ENCODE measurements at regions not wholly inside any gene's neighbourhood (a gene's known extent, or its start where the extent isn't known, plus 50 kb on each side); places are given as distances from the start of the nearest gene placed in this dataset.
A peak's percentile ranks its signal among the peaks of the same experiment; 100 is the strongest.

DNA sequence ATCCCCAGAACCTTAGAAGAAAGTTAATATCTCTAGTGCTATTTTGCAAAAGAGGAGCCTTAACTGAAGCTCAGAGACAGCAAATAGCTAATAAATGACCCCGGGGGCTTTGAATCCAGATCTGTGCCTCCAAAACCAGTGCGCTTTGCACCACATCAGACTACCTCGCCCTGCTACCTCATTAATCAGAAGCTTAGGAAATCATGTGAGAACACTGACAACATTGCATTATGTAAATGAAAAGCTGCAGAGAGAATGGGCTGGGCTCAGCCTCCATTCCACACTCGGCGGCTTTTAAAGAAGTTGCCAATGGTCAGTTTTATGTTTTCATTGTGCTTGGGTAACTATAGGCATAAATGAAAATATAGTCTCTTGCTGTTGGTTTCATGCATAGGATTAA is 54.0 kb upstream of the STMND1 start:
- Histone ChIP-seq H3K27ac (no peak overlapping the region), H3K36me3 (replicated peaks in 1 of 2) (no peaks in the 10 kb centered on the region), H3K4me1 (replicated peaks in 1 of 2) (peaks cover 0 to 3% of the 10 kb centered on the region in 2 donors), H3K4me3 (no peak overlapping the region), H3K27me3 (peaks cover 8% of the 10 kb centered on the region), H3K9me3 (replicated peaks in 1 of 3) (no peaks in the 10 kb centered on the region)
- intact Hi-C loops (cut with DNase I): no loop called here
- 76 to 84% (median 80%) methylated on average over 5 of the region's 5 CpGs for WGBS, 4 donors
- no peak for TF ChIP-seq POLR2A (IDR thresholded peaks at IDR 0.05)
- TF ChIP-seq, protein P1, sequence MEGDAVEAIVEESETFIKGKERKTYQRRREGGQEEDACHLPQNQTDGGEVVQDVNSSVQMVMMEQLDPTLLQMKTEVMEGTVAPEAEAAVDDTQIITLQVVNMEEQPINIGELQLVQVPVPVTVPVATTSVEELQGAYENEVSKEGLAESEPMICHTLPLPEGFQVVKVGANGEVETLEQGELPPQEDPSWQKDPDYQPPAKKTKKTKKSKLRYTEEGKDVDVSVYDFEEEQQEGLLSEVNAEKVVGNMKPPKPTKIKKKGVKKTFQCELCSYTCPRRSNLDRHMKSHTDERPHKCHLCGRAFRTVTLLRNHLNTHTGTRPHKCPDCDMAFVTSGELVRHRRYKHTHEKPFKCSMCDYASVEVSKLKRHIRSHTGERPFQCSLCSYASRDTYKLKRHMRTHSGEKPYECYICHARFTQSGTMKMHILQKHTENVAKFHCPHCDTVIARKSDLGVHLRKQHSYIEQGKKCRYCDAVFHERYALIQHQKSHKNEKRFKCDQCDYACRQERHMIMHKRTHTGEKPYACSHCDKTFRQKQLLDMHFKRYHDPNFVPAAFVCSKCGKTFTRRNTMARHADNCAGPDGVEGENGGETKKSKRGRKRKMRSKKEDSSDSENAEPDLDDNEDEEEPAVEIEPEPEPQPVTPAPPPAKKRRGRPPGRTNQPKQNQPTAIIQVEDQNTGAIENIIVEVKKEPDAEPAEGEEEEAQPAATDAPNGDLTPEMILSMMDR (IDR thresholded peaks at IDR 0.05): no peak
- DNase-seq: no peak

DNA sequence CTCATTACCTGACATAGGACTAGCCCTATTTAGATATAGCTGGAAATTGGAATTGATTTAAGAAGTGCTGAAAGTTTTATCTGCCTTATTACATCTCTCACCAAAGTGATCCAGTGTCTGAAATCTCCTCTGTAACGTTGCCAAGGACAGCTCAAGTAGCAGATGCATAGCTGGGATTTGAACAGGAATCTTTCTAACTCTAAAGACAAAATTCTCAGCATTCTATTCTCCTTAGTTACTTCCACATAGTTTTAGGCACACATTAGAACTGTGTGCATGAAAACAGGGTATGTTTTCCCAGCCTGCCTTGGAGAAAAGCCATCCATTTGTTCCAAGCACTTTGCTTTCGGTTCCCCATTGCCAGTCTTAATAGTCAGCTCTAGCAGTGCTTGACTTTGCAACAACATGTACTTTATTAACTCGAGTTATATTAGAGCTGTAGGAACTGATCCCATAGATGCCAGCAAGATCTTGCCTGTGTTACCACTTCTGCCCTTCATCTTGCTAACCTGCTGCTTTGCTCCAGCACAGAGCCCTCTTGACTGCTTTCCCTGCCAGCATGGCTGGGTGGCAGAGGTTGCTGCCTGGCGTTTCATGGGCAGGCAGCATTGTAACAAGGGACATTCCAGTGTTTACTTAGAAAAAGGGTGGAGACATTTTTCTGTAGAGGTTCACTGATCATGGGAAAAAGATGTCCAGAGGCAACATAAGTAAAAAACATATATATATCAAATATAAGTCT is 56.1 kb upstream of the STMND1 start:
- 37 to 60% (median 51%) methylated on average over 4 of the region's 4 CpGs for WGBS, 4 donors
- Histone ChIP-seq H3K4me3 (no peak overlapping the region), H3K27me3 (peaks cover 8% of the 10 kb centered on the region), H3K27ac (no peak overlapping the region), H3K36me3 (replicated peaks in 1 of 2) (no peaks in the 10 kb centered on the region), H3K4me1 (replicated peaks in 1 of 2) (peaks cover 0 to 7% of the 10 kb centered on the region in 2 donors), H3K9me3 (replicated peaks in 1 of 3) (no peaks in the 10 kb centered on the region)
- no peak for DNase-seq
- no peak for TF ChIP-seq POLR2A (IDR thresholded peaks at IDR 0.05)
- TF ChIP-seq, protein P1 (IDR thresholded peaks at IDR 0.05): no peak
- intact Hi-C loops (cut with DNase I): no loop called here

- Histone ChIP-seq H3K4me1 (replicated peaks in 1 of 2) (peaks cover 0 to 7% of the 10 kb centered on the region in 2 donors), H3K27ac (no peak overlapping the region), H3K27me3 (peaks cover 12% of the 10 kb centered on the region), H3K9me3 (replicated peaks in 1 of 3) (no peaks in the 10 kb centered on the region), H3K4me3 (no peak overlapping the region), H3K36me3 (replicated peaks in 1 of 2) (no peaks in the 10 kb centered on the region)
- WGBS, 4 donors: 56 to 65% (median 59%) methylated on average over 1 of the region's 1 CpG
- intact Hi-C loops (cut with DNase I): no loop called here
- TF ChIP-seq, protein P1 (IDR thresholded peaks at IDR 0.05): no peak
- TF ChIP-seq POLR2A (IDR thresholded peaks at IDR 0.05): no peak
- no peak for DNase-seq
Measured at GRCh38 chr6:17043148-17043522, 58.7 kb upstream of the STMND1 start.

- intact Hi-C loops (cut with DNase I): no loop called here
- Histone ChIP-seq H3K4me3 (no peak overlapping the region), H3K4me1 (replicated peaks in 1 of 2) (peaks cover 0 to 7% of the 10 kb centered on the region in 2 donors), H3K36me3 (replicated peaks in 1 of 2) (no peaks in the 10 kb centered on the region), H3K27ac (no peak overlapping the region), H3K27me3 (peaks cover 12% of the 10 kb centered on the region), H3K9me3 (replicated peaks in 1 of 3) (no peaks in the 10 kb centered on the region)
- no peak for TF ChIP-seq POLR2A (IDR thresholded peaks at IDR 0.05)
- TF ChIP-seq, protein P1 (IDR thresholded peaks at IDR 0.05): peak in 1 of 6 experiments; percentile 29
- WGBS, 4 donors: 7 to 14% (median 9%) methylated on average over 5 of the region's 5 CpGs
- peak; percentile 26 to 59 (median 48) for DNase-seq
Measured at GRCh38 chr6:17042422-17043147, 59.3 kb upstream of the STMND1 start.

Data from adrenal gland (tissue), 9 donors.